Lower leg skin (tissue), 3 donors: ENCODE measurements at regions not wholly inside any gene's neighbourhood (a gene's known extent, or its start where the extent isn't known, plus 50 kb on each side); places are given as distances from the start of the nearest gene placed in this dataset.

Source experiments
- CTCF ChIP-seq, 3 donors: fragments of 450-650 bp; IDR thresholded peaks; one replicate each; pipeline ENCODE4 v1.5.1; 2016; ENCODE audit warnings: antibody characterized with exemption in 3 of 3, mild to moderate bottlenecking in 3 of 3, moderate library complexity in 2 of 3
- POLR2A ChIP-seq, 2 donors: fragments of 450-650 bp; IDR thresholded peaks; one replicate each; pipeline ENCODE4 v1.6.1; 2016 to 2017; ENCODE audit warnings: antibody characterized with exemption in 2 of 2, mild to moderate bottlenecking in 1 of 2, moderate library complexity in 1 of 2

- TF ChIP-seq CTCF (IDR thresholded peaks at IDR 0.05) (no peak), POLR2A (IDR thresholded peaks at IDR 0.05) (no peak)
Observed at GRCh38 chr4:112885897-112886296, 163.6 kb upstream of the ANK2 start.
